GM18505 (cell line): ENCODE measurements at regions not wholly inside any gene's neighbourhood (a gene's known extent, or its start where the extent isn't known, plus 50 kb on each side); places are given as distances from the start of the nearest gene placed in this dataset.
A peak's percentile ranks its signal among the peaks of the same experiment; 100 is the strongest.
"Not testable (repeated sequence)": the region's sequence is repeated elsewhere in the genome, so short reads cannot be mapped to it uniquely, and the experiment has no call there.

Experiments
- ATAC-seq: cut with Tn5 transposase; IDR thresholded peaks from one replicate; pipeline ENCODE4 v1.9.1; 2021; ENCODE audit not compliant: unreplicated experiment
- POLR2A ChIP-seq: IDR thresholded peaks from 4 replicates; pipeline ENCODE4 v1.6.1; 2011; ENCODE audit warnings: borderline replicate concordance; ENCODE audit not compliant: insufficient read depth, insufficient read length; ENCODE audit errors: extremely low read depth

DNA sequence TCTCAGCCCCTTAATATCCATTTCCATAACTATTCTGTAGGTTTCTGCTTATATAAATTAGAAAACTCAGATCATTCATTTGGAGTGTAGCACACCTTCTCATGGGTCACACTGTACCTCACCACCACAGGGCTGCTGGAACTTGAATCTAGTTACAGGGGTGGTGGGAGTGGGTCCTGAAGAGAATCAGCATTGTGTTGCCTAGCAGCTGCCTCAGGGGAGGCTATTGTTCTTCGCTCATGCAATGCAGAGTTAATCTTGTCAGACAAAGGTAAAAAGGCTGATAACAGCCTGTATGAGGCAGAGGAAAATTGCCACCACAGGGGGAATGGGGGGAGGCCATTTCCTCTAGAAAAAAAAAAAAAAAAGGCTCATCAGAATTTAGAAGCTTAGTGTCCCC is 496.0 kb upstream of the ADGRB3 start:
- no peak for ATAC-seq
- no peak for TF ChIP-seq POLR2A

DNA sequence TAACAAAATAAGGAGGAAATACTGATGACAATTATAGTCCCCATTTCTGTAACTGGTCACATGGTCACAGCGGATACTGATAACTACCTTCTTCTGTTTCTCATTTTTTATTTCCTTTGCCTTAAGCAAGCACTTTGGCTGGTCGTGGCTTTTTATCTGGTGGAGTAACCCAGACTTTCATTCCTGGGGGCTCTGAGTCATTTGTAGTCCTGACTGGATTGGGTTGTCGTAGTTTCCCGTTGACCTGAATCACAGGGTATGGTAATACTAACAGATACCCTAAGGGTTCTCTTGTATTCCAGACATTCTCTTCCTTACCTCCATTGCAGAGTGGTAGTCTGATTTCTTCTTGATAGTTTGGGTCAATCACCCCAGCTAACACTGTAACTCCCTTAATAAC is 500.3 kb upstream of the ADGRB3 start:
- no peak for TF ChIP-seq POLR2A
- ATAC-seq = no peak

DNA sequence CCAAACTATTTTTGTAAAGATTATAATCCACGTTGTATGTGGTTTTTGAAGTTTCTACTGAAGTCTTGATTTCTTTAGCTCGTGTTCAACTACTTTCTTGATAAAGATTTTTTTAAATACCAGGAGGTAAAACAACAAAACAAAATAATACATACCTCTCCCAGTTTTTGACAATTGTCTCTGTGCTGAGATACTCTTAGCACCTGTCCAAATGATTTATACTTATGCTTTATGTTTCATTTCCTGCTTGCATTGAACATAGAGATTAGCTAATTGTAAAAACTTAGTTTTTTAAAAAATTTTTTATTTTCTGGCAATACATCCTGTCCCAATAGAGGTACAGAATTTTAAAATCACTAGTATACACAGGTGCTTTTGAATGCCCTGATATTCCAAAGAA is 506.9 kb upstream of the ADGRB3 start:
- ATAC-seq = no peak
- TF ChIP-seq POLR2A = no peak

DNA sequence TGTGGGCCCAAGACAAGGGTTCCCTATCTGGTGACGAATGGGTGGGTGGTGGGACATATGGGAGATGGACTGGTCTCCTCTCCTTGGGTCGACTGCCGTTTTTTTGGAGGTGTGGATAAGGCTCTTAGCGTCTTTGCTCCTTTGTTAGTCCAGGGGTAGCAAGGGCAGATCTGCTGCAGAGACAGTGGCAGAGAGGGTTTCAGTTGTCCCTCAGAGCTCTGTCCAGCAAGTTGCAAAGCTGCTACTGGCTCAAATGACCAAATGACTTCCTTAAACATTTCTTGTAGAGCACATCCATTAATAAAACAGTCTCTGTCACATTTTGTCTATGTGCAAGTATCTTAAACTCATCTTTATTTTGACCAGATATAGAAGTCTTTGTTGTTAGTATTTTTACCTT is 508.0 kb upstream of the ADGRB3 start:
- TF ChIP-seq POLR2A = no peak
- ATAC-seq = no peak

GRCh38 chr6:68126089-68126749 is 508.9 kb upstream of the ADGRB3 start:
- peak; percentile 99 for ATAC-seq

DNA sequence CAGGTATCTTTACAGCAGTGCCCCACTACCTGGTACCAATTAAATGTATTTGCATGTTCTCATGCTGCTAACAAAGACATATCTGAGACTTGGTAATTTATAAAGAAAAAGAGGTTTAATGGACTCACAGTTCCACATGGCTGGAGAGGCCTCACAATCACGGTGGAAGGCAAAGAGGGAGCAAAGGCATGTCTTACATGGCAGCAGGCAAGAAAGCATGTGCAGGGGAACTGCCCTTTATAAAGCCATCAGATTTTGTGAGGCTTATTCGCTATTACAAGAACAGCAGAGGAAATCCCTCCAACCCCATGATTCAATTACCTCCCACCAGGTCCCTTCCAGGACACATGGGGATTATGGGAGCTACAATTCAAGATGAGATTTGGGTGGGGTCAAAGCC is 512.1 kb upstream of the ADGRB3 start:
- not testable (repeated sequence) for ATAC-seq

More at GRCh38 chr6:68126089-68126749, 508.9 kb upstream of the ADGRB3 start:
- no peak for TF ChIP-seq POLR2A

- no peak for TF ChIP-seq POLR2A
Observed at GRCh38 chr6:68122032-68122431, 513.0 kb upstream of the ADGRB3 start.

GRCh38 chr6:68120954-68121353 is 514.1 kb upstream of the ADGRB3 start:
- not testable (repeated sequence) for ATAC-seq

More at GRCh38 chr6:68122032-68122431, 513.0 kb upstream of the ADGRB3 start:
- no peak for ATAC-seq

DNA sequence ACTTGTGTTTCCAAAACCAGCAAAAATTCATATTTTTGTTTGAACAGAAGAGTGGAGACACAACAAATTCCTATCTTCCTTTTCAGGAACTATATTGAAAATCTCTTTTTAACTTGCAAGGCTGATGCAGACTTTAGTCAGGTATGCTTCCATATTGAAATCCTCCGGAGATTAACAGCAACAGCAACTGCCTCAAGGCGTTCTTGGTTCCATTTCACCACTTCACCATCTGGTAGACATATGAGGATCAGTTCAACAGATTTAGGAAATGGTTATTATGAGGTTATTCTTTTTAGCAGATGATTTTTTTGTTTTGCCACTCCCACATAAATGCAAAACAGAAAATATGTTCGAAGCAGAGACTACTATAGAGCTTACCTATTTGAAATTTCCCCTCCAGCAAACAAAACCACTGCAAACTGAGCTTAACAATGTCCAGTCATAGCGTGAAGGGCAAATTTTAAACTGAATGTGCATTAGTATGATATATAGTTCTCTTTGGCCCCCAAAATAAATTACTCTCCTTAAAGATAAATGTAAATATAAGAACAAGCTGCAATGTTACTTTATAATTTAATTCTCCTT is 520.5 kb upstream of the ADGRB3 start:
- ATAC-seq = no peak
- no peak for TF ChIP-seq POLR2A

DNA sequence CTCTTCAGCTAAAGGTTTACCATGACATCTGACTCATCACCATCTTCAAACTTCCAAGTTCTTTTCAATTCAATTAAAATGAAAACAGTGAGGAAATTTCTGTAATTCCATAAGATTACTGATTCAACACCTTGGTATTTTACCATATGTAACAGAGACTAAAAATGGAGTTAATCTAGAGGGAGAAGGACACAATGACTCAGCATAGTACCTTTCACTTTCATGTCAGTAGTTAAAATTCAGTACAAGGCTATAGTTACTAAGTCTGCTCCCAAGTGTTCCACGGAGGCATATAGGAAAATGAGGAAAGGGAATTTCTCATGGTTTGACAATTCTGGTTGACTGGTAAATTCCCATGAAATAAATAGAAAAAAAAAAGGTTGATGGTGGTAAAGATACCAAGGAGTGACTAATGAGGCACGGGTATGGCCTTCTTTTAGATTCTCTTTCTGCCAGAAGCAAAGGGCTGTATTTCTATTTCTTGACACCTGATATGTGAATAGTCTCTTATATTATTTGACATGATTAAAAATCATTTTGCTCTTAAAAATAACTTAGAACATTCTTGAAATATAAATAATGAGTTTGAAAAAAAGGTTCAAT is 526.7 kb upstream of the ADGRB3 start:
- peak; percentile 94 for ATAC-seq
- no peak for TF ChIP-seq POLR2A

GRCh38 chr6:68094070-68094469 is 541.0 kb upstream of the ADGRB3 start:
- ATAC-seq = peak; percentile 98
- no peak for TF ChIP-seq POLR2A

- TF ChIP-seq POLR2A = no peak
- peak; percentile 81 for ATAC-seq
Observed at GRCh38 chr6:68087399-68088133, 547.5 kb upstream of the ADGRB3 start.

DNA sequence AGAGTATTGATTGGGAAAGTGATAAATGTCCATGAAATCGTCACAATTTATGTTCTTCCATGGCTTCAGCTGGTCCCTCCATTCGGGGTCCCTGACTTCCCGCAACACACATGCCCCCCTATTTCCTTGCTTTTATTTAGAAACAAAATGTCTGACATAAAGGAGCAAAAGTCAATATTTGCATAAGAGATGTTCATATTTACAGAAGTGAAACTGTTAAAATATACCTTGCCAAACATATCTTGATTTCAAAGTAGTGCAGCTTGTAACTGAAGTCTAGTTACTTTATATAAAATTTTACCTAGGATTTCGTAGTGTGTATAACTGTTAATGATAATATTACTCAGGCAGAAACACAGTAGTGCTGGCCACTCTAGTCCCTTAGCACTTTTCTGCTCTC is 548.9 kb upstream of the ADGRB3 start:
- no peak for ATAC-seq

GRCh38 chr6:68085599-68085998 is 549.5 kb upstream of the ADGRB3 start:
- ATAC-seq = not testable (repeated sequence)

More for the DNA sequence above, 548.9 kb upstream of the ADGRB3 start:
- TF ChIP-seq POLR2A = no peak
